Stimulated activated CD4-positive, alpha-beta T cell treated with anti-CD3 and anti-CD28 coated beads, Interleukin-4, amount 100 ng/mL, for 1 hour (primary cell): ENCODE measurements at regions not wholly inside any gene's neighbourhood (a gene's known extent, or its start where the extent isn't known, plus 50 kb on each side); places are given as distances from the start of the nearest gene placed in this dataset.
"Not testable (repeated sequence)": the region's sequence is repeated elsewhere in the genome, so short reads cannot be mapped to it uniquely, and the experiment has no call there.

Experiments used
- DNase-seq: peaks from one replicate; pipeline ENCODE4 v3.0.0-alpha.2; 2020

DNA sequence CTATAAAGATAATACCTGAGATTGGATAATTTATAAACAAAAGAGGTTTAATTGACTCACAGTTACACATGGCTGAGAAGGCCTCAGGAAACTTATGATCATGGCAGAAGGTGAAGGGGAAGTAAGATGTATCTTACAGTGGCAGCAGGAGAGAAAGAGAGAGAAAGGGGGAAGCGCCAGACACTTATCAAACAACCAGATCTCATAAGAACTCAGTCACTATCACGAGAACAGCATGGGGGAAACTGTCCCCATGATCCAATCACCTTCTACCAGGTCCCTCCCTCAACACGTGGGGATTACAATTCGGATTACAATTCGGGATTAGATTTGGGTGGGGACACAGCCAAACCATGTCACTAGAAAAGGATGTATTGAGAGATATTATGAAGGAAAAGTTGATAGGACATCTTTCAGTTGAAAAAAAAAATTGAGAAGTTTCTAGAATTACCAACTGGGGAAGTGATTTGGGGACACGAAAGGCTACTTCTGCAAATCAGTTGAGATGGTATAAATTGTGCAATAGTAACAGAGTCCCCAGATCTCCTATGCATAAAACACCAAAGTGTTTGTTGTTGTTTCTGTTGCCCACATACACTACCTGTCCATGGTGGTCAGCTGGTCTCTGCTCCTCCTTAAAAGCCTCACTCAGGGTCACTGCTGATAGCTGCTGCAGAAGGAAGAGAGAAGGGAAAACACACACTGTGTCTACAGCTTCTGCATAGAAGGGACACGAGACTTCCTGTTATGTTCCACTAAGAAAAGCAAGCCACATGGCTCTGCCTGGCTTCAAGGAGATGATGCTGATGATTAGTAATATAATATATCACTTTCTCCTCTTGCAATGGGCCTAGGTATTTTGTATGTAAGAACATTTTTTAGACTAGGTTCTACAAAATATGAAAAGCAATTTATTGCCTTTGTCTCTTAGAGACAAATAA is 465.5 kb downstream of the PDZRN4 start:
- no peak for DNase-seq

DNA sequence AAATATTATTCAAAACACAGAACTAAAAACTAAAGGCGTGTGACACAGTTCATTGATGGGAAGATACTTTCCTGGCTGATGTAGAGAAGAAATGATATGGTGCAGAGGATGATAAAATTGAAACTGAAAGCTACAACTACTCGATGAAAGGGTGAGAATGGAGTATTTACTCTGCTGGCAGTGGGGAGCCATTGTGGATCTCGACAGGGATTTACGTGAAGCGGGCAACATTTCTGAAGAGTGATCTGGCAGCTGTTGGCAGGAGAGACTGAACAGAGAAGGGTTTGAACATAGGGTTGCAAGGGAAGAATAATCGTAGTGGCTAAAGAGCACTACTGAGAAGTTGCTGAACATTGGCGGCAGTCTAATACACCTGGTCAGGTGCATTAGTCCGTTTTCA is 464.9 kb downstream of the PDZRN4 start:
- no peak for DNase-seq

DNA sequence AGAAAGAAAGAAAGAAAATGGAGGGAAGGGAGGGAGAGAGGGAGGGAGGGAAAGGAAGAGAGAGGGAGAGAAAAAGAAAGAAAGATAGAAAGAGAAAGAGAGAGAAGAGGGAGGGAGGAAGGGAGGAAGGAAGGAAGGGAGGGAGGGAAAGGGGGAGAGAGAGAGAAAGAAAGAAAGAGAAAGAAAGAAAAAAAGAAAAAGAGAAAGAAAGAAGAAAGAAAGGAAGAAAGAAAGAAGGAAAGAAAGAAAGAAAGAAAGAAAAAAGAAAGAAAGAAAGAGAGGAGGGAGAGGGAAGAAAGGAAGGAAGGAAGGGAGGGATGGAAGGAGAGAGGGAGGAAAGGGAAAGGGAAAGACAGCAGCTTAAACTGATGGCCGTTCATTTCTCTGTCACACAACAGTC is 457.5 kb downstream of the PDZRN4 start:
- no peak for DNase-seq

DNA sequence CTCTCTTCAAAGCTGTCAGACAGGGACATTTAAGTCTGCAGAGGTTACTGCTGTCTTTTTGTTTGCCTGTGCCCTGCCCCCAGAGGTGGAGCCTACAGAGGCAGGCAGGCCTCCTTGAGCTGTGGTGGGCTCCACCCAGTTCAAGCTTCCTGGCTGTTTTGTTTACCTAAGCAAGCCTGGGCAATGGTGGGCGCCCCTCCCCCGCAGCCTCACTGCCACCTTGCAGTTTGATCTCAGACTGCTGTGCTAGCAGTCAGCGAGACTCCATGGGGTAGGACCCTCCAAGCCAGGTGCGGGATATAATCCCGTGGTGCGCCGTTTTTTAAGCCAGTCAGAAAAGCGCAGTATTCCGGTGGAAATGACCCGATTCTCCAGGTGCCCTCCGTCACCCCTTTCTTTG is 454.7 kb downstream of the PDZRN4 start:
- DNase-seq = not testable (repeated sequence)

DNA sequence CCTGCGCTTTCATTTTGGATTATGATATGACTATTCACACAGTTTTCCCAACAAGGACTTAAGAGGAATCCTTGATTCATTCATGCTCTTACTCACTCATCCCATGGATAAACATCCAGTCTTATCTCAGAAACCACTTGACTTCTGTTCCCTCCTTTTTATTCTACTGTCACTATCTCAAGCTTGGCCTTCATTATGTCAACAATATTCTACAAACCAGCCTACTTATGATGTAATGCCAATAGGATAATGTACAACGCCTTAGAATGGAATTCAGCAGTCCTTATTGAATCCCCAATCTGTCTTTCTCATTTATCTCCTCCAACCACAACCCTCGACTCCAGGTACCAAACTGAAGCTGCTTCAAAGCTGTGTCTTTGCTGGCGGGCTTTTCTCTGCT is 448.5 kb downstream of the PDZRN4 start:
- no peak for DNase-seq

DNA sequence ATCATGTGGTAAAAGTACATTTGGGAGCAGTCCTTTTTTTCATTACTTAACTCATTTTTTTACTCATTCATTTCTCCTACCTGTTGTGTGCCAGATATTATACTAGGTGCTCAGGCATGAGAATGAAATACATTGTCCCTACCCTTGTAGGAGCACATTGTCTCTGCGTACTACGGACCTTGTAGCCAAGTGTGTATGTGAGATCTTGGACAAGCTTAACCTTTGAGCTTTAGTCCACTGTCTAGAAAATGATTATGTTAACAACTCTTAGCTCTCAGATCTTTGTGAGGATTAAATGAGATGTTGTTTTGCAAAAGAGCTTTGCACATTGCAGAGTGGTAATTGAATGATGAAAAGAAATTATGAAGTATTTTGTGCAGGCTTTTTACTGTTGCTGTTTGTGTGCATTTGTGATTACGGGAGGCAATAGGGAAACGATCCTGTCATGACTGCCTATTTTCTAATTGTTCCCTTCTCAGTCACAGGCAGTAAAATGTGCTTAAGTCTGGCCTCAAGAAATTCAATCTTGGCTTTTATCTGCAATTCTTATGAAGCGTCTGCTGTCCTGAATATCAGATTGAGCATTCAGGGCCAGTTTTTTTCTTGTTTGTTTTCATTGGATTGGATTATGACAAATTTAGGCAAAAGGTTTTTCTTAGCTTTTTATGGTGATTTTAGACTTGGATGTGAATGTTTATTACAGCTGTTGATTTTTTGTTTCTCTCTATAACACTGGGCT is 447.7 kb downstream of the PDZRN4 start:
- DNase-seq = no peak

DNA sequence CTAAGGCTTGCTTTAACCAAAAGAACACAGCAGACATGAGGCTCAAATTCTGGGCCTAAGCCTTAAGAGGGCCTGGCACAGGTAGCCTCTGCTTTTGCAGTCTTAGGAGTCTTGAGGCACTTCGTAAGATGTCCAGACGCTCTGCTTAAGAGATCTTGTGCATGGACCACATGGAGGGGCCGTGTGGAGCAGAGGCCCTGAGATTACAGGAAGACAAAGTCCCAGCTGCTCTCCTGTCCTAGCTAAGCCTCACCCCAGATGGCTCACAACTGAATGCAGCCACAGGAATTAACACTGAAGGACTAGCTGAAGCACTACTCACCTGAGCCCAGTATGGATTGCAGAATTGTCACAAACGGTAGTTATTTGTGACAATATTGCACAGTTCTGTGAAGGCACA is 446.0 kb downstream of the PDZRN4 start:
- no peak for DNase-seq

DNA sequence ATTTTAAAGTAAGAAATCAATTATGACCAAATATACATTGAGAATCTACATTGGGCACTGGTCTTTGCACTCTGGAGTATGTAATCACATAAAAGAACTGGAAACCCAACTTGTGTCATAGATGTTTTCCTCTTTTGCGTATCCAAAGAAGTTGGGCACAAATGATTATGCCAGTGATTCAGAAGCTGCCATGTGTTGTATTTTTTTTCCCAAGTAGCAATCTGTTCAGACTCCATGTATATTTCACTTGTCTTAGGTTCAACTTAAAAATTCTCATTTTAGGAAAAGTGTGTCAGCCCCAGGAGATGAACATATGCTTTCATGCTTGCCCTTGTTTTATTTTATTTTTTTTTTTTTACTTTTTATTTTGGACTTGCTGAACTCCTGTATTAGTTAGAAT is 441.5 kb downstream of the PDZRN4 start:
- no peak for DNase-seq

DNA sequence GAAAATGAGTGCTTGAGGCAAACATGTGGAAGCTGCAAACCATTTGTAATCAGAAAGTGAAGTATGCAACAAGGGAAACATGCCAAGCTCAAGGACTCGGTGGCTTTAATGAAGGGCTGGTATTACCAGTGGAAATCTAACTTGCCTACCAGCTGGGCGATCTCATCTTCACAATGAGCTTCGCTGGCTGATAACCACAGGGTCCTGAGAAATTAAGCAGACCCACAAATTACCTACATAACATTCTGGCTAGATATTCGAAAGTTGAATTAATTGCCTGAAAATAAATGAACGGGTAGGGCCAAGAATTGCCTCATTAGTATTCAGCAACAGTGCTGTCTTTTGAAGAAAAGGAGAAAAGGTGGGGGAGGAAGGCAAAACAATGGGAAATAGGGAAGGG is 439.4 kb downstream of the PDZRN4 start:
- no peak for DNase-seq

DNA sequence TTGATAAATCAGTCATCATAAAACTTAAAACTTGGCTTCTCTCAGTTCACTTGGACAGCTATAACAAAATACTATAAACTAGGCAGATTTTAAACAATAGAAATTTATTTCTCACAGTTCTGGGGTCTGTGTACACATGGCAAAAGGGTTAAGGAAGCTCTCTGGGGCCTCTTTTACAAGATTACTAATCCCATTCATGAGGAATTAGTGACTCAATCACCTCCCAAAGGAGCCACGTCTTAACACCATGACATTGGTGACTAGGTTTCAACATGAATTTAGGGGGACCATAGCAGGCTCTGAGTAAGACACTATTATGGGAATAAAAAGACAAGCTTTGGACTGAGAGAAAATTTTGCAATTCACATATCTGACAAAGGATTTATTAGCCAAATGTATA is 436.5 kb downstream of the PDZRN4 start:
- no peak for DNase-seq
